AML-193 (cell line): ENCODE measurements at regions not wholly inside any gene's neighbourhood (a gene's known extent, or its start where the extent isn't known, plus 50 kb on each side); places are given as distances from the start of the nearest gene placed in this dataset.
"Not testable (repeated sequence)": the region's sequence is repeated elsewhere in the genome, so short reads cannot be mapped to it uniquely, and the experiment has no call there.

Experiments used
- DNase-seq, 2 experiments: peaks; one replicate each; lab custom pipeline; 2025; lab: John Stamatoyannopoulos, UW

DNA sequence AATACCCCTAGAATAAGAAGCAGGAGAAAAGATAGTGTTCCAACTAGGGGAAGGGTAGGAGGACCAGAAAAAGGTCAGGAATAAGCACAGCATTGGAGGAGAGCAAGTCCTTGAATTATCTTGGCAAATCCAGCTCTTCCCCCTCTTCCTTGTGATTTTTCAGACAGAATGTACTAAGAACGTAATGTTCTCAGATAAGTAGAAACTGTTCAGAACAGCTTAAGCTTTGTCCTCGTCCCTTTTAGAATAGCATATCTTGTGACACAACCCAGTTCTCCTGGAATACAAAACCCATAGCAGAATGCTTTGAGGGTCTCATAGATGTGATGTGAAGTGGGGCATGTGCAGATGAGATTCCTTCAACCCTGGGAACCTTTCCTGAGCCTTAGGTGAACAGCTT, 97.4 kb downstream of the EMB start:
- no peak for DNase-seq

DNA sequence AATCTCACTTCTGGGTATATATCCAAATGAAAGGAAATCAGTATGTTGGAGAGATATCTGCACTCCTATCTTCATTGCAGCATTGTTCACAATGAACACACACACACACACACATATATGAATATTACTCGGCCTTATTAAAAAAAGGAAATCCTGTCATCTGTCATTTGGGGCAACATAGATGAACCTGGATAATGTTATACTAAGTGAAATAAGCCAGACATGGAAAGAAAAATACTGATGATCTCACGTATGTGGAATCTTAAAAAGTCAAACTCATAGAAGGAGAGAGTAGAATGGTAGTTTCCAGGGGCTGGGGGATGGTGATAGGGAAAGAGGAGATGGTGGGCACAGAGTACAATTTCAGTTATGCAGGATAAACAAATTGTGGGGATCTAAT, 100.3 kb downstream of the EMB start:
- DNase-seq, result no peak

DNA sequence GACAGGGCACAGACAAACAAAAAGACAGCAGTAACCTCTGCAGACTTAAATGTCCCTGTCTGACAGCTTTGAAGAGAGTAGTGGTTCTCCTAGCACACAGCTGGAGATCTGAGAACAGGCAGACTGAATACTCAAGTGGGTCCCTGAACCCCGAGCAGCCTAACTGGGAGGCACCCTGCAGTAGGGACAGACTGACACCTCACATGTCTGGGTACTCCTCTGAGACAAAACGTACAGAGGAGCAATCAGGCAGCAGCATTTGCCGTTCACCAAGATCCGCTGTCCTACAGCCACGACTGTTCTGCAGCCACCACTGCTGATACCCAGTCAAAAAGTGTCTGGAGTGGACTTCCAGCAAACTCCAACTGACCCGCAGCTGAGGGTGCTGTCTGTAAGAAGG, 110.5 kb downstream of the EMB start:
- DNase-seq, result not testable (repeated sequence)

GRCh38 chr5:50328193-50328729, 112.8 kb downstream of the EMB start:
- DNase-seq, result no peak

DNA sequence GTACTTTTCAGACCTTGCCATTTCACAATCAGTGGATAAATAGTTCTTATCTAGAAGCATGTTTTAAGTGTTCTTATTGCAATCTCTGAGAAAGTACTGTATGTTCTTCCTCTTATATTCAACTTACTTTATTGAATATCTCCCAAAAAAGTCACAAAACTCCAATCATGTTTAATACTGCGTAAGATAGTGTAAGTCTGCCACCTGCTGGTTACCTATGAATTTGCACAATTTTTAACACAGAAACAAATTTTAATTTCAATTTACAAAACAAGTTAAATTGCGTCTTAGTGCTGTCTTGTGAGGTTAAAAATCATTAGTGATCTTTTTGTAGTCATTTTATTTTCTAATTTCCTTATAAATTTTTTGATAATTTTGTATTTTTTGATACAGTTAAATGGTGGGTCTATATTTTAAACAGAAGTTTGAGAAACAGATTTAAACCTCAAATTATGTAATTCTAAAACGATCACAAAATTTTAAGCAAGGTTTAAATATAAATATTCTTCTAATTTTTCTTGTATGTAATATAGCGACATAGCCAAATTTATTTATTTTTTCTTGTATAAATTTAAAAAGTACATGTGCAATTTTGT, 115.8 kb downstream of the EMB start:
- DNase-seq, result peak; percentile 23 to 57

GRCh38 chr5:50320131-50320749, 120.8 kb downstream of the EMB start:
- no peak for DNase-seq

- DNase-seq, result no peak
These were observed 122.9 kb downstream of the EMB start for GRCh38 chr5:50318220-50318619.

DNA sequence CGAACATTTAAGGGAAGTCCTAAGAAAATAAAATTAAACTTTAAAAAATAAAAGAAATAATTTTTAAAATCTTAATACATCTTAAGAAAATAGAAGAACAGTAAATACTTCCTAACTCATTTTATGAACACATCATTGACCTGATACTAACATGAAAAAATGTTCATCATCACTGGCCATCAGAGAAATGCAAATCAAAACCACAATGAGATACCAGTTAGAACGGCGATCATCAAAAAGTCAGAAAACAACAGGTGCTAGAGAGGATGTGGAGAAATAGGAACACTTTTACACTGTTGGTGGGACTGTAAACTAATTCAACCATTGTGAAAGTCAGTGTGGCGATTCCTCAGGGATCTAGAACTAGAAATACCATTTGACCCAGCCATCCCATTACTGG, 134.6 kb downstream of the EMB start:
- DNase-seq, result not testable (repeated sequence)

GRCh38 chr5:50302815-50303490, 138.1 kb downstream of the EMB start:
- DNase-seq, result no peak

DNA sequence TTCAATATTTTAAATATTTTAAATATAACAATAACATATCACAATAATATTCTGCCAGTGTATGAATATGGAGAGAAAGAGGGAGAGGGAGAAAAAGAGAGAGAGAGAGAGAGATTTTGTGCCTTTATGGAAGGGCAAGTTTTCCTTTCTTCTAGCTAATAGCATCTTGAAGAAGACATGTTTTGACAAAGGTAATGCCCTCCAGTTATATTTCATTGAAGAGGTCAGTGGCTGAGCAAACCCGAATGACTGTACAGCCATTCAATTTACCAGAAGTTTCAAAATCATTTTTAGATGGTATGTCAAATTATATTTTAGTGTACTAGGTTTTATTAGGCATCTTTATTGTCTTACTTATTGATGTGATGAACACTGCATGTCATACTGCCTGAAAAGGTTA, 139.3 kb downstream of the EMB start:
- DNase-seq, result no peak

- DNase-seq, result no peak
These were observed 140.2 kb downstream of the EMB start for GRCh38 chr5:50300878-50301277.

DNA sequence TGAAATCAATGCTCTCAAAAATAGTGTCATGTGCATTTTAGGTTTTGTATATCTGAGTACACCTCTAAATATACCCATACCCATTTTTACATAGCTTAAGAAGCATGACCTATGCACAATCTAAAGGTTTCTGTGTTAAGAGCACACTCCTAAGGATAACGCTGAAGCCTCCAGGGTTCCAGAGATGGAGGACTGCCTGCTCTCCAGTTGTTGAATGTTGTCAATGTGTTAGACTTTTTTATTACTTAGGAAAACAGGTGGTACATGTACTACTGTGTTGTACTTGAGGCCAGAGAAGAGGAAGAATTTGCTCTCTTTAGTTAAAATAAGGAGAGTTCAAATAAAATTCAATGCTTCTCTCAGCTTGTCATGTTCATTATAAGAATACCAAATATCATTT, 141.2 kb downstream of the EMB start:
- no peak for DNase-seq

GRCh38 chr5:50292735-50293394, 148.2 kb downstream of the EMB start:
- DNase-seq, result no peak

- not testable (repeated sequence) for DNase-seq
These were observed 160.6 kb downstream of the EMB start for GRCh38 chr5:50280461-50280860.
